ENCODE measurements at regions not wholly inside any gene's neighbourhood (a gene's known extent, or its start where the extent isn't known, plus 50 kb on each side); places are given as distances from the start of the nearest gene placed in this dataset.

DNA sequence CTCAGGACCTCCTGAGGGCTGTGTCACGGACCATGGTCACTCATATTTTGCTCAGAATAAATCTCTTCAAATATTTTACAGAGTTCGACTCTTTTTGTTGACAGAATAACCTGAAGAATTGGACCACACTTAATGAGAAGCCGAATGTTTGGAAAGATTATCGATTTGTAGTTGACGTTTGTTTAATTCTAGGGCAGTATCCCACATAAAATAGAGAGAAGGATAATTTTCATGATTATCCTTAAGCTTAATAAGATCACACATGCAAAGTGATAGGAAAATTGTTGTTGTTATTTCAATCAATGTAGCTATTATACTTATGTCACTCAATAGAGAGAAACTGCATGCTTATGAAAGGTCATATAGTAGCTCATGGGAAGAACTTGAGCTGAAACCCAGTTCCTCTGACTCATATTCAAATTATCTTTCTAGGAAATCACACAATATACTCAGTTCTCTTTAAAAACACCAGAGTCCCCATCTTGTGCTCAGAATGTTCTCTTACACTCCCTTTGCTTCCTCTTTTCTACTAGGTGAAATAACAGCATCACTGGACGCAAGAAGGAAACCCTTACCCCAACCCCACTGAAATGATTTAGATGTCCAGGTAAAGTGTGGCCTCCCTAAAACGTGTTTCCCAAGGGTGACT, 982.1 kb downstream of the TSN start:
- DNase-seq (ENCODE audit: extremely low read depth in 1 of 11, low read depth in 9 of 11, low spot score in 4 of 11) = no peak

DNA sequence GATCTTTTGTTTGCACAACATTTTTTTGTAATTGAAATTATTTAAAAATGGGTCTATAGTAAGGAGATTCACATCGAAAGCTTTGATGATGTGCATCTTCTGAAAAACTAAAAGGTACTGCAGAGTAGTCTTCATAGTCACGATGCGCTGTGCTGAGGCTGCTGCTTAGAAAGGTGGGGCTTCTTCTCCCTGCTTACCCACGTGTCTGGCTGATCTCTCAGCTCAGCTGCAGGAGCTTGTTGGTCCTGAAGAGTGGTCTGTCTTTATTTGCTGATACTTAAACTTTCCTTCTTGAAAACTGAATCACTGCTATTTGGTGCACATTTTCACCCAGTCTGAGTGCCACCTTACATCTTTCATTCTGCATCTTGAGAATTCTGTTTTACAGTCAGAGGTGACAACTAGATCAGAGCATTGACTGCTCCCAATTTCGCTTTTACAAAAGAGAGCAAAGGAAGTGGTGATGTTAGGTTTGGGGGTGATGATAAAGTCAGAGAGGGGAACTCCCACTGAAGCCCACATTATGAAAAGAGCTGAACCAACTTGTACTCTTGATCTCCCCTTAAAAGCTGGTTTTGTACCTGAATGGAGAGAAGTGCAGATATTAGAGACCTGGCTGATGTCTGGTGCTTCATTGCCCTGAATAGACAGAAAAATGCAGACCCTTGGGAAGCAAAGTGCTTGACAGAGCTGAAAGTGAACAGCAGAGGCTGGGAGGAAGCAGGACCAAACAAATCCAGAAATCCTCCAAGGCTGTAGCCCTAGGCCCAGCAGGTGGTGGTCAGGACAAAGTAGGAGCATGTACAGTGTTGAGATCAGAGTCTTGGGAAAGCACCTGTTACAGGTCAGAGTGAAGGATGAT, 984.5 kb downstream of the TSN start:
- no peak for DNase-seq (ENCODE audit: extremely low read depth in 1 of 11, low read depth in 9 of 11, low spot score in 4 of 11)

DNA sequence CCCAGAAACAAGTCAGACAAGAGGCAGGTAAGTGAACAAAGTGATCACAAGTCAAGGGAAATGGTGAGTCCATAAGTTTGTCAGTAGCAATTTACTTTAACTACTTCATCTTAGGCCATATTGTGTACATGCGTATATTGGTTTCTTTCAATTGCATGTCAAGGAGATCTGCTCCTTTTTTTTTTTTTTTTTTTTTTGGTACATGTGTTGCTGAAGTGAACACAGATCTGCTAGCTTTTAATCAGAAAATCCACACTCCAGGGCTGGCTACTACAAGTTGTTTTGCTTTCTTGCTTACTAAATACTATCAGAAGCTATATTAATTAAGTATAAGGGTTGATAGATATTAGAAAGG, 985.1 kb downstream of the TSN start:
- no peak for DNase-seq (ENCODE audit: extremely low read depth in 1 of 11, low read depth in 9 of 11, low spot score in 4 of 11)

DNA sequence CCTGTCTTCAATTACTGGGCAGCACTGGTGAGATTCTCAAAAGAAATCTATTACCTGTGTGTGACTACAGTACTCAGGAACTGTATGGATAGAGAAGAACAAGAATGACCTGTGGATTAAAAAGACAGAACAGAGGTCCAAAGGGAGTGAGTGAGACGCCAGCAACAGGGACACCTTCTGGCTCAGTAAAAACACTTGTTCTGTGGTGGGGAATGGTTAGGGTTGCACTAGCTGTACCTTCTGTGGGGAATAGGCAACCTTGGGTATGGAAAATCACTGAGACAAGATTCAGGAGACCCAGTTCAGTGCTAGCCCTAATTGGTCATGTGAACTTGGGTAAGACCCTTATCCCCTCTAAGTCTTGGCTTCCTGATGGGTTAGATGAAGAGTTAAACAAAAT, 986.0 kb downstream of the TSN start:
- DNase-seq (ENCODE audit: extremely low read depth in 1 of 11, low read depth in 9 of 11, low spot score in 4 of 11) = no peak

DNA sequence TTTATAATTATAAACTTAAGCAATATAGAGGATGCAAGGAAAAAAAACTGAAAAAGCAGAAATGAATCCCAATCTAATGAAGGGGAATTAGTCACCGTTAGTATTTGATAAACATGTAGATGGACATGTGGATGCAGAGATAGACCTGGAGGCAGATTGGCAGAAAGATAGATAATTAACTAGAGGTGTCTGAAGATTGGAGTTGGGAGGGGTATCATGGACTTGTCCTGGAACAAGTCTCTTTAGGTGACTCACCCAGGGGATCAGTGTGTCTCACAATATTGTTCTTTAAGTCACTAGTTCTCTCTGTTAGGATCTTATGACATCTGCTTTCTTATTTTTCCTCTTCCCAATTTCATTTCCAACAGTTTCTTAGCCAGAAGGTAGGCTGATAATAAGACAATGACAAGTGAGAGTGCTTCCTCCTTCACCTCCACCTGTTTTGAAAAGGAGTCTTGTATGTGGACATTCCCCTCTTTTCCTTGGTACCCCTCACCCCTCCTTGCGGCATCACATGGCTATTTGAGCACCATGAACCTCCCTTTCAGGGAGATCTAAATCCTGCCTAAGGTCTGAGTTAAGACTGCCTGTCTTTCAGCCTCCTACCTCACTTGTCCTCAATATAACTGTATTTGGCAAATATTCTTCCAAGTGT, 987.7 kb downstream of the TSN start:
- DNase-seq (ENCODE audit: extremely low read depth in 1 of 11, low read depth in 9 of 11, low spot score in 4 of 11) = no peak

DNA sequence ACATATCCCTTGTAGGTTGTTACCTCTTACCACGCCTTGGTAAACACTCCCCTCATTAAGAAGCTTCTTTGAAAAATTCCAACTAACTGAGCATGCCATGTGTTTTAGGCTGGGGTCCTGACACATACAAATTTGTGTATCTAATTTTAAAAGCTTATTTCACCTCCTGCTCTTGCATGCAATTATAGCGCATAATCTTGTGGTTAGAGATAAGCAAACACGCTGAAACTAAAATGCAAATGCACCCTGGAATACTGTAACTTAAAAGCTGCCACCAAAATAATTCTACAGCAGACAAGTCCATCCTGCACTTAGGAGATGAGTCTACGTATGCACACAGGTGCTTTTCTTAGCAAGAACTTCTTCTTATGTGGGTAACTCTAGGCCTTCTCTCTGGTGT, 990.2 kb downstream of the TSN start:
- DNase-seq (ENCODE audit: extremely low read depth in 1 of 11, low read depth in 9 of 11, low spot score in 4 of 11) = no peak

DNA sequence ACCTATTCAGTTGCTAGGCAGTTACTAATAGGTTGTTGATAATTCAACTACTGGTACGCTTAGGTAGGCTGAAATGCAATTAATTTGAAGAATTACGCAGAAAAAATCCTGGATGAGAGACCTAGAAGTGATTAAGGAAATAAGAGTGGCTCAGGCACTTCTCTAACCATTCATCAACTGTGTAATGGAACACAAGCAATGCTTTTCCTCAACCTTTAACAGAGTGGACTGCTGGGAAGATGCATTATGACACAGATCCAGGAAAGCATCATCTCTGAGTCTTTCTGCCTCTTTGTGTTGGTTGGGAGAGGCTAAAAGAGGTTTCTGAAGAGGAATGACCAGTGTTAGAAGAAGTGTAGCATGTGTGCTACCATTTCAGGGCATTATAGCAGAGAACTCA, 992.2 kb downstream of the TSN start:
- no peak for DNase-seq (ENCODE audit: extremely low read depth in 1 of 11, low read depth in 9 of 11, low spot score in 4 of 11)

DNA sequence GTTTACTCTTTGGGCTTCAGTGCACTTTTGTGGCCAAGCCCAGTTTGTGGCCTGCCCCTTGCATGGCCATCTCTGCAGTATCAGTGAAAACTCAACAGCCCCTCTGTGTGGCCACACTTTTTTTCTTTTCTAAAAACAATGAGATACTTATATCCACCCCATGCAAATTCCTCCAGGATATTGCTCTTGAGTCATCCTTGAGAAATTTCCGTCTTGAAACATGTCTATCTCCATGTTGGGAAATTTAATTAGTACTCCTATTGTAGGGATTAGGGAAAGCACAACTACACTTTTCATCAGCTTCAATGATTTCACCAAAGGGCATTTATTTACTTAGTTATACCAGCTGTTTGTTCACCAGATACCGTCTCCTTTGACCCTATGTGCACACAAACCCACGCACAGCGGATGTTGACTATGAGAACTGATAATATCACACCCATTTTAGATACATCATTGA, 993.1 kb downstream of the TSN start:
- DNase-seq (ENCODE audit: extremely low read depth in 1 of 11, low read depth in 9 of 11, low spot score in 4 of 11) = no peak

DNA sequence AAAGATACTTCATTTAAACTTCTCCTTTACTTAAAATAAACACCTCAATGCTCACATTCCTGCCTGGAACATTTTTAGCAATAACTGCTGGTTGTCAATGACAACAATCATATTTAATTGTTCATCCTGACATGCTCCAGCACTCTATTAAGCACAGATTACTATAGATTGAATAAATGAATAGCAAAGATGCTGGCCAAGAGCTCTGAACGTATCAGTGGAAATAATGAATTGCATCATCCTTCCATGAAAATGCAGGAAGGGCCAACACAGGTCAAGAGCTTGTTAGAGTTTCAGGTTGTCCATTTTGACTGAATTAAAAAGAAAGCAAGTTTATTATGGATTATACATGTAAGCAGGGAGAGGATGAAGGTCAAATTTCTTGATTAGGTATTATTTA, 994.0 kb downstream of the TSN start:
- DNase-seq (ENCODE audit: extremely low read depth in 1 of 11, low read depth in 9 of 11, low spot score in 4 of 11) = no peak

DNA sequence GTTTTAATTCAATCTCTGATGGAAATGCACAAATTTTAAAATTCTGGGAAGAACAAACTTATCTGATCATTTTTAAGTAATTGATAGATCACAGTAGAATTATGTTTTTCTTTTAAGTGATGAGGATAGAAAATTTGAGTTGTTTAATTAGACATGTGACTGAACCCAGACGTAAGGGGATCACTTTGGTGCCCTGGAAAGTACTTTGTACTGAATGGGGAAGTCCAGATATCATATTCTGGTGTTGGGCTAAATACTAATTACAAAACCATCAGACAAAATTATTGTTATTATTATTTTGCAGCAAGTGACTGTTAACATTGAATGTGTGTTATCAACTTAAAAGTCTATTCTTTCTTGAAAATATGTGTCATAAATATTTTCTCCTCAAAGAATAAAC, 994.6 kb downstream of the TSN start:
- DNase-seq (ENCODE audit: extremely low read depth in 1 of 11, low read depth in 9 of 11, low spot score in 4 of 11) = no peak

DNA sequence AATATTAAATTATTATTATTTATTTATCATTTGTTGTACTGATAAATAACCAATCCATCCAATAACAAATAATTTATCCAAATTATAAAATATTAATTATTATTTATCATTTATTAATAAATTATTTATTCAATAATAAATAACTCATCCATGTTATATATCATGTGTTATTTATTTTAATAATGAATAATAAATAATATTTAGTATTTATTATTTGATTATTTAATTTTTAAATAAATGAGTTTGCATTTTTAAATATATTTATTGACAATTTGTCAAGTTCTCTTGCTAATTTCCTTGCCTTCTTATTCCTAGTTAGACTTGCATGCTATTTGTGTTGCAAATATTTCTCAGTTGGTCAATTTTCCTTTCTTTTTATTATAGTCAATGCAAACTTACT, 995.4 kb downstream of the TSN start:
- no peak for DNase-seq (ENCODE audit: extremely low read depth in 1 of 11, low read depth in 9 of 11, low spot score in 4 of 11)

DNA sequence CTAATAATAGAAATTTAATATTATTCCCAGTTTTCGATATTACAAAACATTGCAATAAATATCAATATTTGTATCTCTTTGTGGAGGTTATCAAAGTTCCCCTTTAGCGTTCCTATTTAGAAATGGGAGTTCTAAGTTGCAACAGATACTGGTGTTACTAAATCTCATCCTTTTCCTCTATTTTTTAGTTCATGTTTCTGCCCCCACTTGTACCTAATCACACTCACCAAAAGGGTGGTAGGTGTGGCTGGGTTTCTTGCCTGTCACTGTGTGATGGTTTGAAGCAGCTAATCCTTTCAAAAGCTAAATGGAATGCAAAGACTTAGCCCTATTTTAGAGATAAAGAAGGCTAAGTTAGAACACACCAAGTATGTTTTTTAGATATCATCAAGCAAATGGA, 997.9 kb downstream of the TSN start:
- no peak for DNase-seq (ENCODE audit: extremely low read depth in 1 of 11, low read depth in 9 of 11, low spot score in 4 of 11)

DNA sequence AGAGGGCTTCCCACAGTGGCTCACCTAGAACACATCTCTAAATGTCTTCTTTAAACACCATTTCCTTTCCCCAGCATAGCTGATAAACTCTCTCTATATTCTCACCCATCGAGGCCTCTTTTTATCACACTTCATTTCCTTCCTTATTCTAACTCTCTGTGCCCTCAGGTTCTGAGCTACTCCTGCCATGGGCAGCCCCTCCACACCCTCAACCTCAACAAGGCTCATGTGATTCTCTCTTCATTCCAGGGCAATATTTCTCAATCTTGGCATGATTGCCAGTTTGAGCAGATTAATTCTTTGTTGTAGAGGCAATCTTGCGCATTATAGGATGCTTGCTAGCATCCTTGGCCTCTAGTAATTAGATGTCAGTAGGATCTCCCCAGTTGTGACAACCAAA, 999.1 kb downstream of the TSN start:
- DNase-seq (ENCODE audit: extremely low read depth in 1 of 11, low read depth in 9 of 11, low spot score in 4 of 11) = no peak

DNA sequence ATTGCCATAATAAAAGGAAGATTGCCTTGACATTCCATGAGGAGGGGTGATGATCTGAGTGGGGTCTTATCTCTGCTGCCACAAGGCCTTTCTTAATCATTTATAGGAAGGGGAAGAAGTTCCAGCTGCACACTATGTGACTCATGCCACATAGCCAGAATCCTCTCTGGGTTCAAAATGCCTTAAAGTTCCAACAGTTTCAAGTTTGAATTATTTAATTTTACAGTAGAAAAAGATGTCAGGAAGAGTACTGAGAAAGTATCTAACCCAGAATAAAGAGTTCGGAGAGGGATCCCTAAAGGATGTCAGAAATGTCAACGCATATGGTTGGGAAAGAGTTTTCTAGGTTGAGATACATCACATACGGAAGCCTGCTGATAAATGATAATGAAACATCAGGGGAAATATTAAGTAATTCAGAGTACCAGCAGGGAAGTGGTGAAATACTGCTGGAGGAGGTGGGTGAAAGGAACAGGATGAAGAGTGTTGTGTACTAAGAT, 999.9 kb downstream of the TSN start:
- DNase-seq (ENCODE audit: extremely low read depth in 1 of 11, low read depth in 9 of 11, low spot score in 4 of 11) = no peak

DNA sequence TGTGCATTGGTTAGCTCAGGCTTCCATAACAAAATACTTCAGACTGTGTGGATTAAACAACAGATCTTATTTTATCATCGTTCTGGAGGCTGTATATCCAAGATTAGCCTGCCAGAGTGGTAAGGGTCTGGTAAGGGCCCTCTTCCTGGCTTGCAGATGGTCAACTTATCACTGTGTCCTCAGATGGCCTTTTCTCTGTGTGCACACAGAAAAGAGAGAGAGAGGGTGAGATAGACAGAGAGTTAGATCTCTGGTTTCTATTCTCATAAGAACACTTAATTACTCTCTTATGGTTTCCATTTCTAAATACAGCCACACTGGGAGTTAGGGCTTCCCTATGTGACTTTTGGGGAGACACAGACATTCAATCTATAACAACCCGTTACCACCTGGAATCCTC, 1003.5 kb downstream of the TSN start:
- DNase-seq (ENCODE audit: extremely low read depth in 1 of 11, low read depth in 9 of 11, low spot score in 4 of 11) = no peak

DNA sequence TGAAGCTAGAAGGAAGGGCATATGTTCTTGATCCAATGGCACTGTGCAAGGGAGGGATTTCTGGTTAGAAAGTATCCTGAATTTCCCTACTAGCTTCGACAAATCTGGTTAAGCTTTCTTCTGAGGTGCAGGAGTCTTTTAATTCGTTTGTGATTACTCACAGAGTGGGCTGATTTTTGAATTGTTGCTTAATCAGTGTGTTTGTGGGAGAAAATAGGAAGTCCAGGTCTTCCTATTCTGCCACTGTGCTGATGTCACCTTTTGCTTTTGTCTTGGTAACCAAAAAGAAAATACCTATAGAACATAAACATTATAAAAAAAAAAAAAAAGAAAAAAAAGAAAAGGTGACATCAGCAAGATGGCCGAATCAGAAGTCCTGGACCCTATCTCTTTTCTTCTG, 1008.6 kb downstream of the TSN start:
- no peak for DNase-seq (ENCODE audit: extremely low read depth in 1 of 11, low read depth in 9 of 11, low spot score in 4 of 11)

DNA sequence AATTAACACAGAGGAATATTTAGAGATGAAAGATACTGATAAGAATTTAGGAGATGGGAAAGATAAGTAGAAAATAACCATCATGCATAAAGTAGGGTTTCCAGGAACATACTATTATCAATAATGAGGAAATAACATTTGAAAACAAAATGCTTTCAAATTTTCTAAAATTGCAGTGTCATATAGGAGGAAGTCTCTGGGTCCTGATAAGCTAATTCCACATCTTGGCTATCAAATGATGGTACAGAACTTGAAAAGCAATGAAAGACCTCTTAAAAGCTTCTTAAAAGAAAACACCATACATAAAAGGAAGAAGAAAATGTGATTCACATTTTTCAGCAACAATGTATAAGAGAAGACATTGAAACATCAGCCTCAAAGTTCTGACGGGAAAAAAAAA, 1024.8 kb downstream of the TSN start:
- no peak for DNase-seq (ENCODE audit: extremely low read depth in 1 of 11, low read depth in 9 of 11, low spot score in 4 of 11)

DNA sequence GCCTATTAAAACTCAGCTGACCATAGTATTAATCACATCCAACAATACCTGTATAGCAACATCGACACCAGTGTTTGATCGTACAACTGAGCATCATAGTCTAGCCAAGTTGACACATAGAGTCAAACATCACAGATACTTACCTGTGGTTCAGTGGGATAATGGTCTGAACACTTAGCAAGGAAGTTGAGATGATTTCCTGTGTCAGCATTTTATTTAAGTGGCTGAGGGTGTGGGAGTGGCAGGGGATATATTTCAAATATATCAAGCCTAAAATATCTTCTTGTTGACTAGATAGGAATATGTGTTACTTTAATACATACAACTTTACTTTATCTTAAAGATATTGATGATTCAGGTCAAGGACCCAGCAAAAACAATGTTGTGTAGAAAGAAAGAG, 1038.6 kb downstream of the TSN start:
- no peak for DNase-seq (ENCODE audit: extremely low read depth in 1 of 11, low read depth in 9 of 11, low spot score in 4 of 11)

DNA sequence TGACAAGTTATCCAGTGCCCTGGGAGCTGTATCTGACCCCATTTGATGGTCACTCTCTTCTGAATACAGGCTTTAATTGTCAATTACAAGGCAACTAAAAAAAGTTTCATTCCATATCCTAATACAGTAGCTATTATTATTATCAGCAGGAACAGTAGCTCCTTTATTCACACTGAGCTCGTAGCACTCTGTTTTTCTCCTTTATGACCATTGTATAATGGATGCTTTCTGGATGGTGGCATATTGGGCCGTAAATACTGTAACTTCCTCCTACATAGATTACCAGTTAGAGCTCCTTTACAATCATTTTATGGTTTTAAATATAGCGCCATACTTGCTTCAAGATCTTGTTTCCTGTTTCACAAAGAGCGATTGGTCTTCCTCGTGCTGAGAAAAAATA, 1040.3 kb downstream of the TSN start:
- DNase-seq (ENCODE audit: extremely low read depth in 1 of 11, low read depth in 9 of 11, low spot score in 4 of 11) = no peak

DNA sequence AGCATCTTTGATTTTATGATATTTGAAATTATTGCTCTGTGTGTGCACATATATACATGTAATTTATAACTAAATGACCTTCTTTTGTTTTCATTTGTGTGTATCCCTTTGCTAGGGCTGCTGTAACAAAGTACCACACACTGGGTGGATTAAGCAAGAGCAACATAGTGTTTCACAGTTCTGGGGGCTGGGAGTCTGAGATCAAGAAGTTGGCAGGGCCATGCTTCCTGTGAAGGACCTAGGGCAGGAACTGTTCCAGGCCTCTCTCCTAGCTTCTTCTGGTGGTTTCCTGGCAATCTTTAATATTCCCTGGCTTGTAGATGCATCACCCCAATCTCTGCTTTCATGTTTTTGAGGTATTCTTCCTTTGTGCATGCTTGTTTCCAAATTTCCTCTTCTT, 1043.9 kb downstream of the TSN start:
- no peak for DNase-seq (ENCODE audit: extremely low read depth in 1 of 11, low read depth in 9 of 11, low spot score in 4 of 11)

Data from renal cortex interstitium (tissue), 11 donors.